K562 (cell line): ENCODE measurements at regions not wholly inside any gene's neighbourhood (a gene's known extent, or its start where the extent isn't known, plus 50 kb on each side); places are given as distances from the start of the nearest gene placed in this dataset.
"Not testable (repeated sequence)": the region's sequence is repeated elsewhere in the genome, so short reads cannot be mapped to it uniquely, and the experiment has no call there.

Experiments
- ATAC-seq: fragments of 200-7000 bp; cut with Tn5 transposase; 3 replicates; pipeline ENCODE4 v1.9.1; 2020; ENCODE audit warnings: moderate library complexity
- BruUV-seq: library from RNA; stranded (reverse); fragments of 400-500 nt; replicated peaks from 2 replicates; lab custom pipeline; 2021; lab: Mats Ljungman, UMichigan
- CTCF ChIA-PET: fragments of 300-600 bp; formaldehyde crosslinking; extraction: SDS; loops from one replicate; lab custom pipeline; 2021; ENCODE audit warnings: low intra/inter-chr PET ratio; lab: Yijun Ruan, JAX
- POLR2A ChIA-PET: fragments of 300-600, 350-650 bp; sonication (Branson Sonifier 250); formaldehyde crosslinking; extraction: SDS; loops from one replicate; lab custom pipeline; 2021; ENCODE audit warnings: antibody characterized with exemption, inconsistent platforms; lab: Yijun Ruan, JAX
- DNase-seq, 4 experiments: peaks; one replicate each; pipeline versions ENCODE4 v3.0.0 to v3.0.0-alpha.2; 2011 to 2018; ENCODE audit warnings: low spot score in 3 of 4, mixed read lengths in 3 of 4; ENCODE audit errors: extremely low read depth in 1 of 4
- FAIRE-seq: peaks from 2 replicates; lab custom pipeline; 2011; peaks lifted over from hg19 to GRCh38; lab: Jason Lieb, UNC
- H2AFZ ChIP-seq: 2 replicates; pipeline ENCODE4 v1.6.0; 2011; ENCODE audit warnings: low read depth, low read length, control low read depth, inconsistent platforms
- H3K27ac ChIP-seq: fragments of 200-600 bp; 3 replicates; pipeline ENCODE4 v1.8.0; 2011; ENCODE audit warnings: low read depth, mild to moderate bottlenecking, control low read depth, inconsistent platforms, low read length, moderate library complexity, mixed read lengths; ENCODE audit errors: extremely low read depth
- H3K27me3 ChIP-seq, 2 experiments: fragments of 300-600 bp in 1 of 2; 2 replicates in 1 of 2; 3 replicates in 1 of 2; pipeline versions ENCODE4 v1.6.0 to v1.8.0; 2011; ENCODE audit warnings: inconsistent platforms in 2 of 2, low read length in 2 of 2, mild to moderate bottlenecking in 1 of 2, mixed read lengths in 1 of 2, moderate library complexity in 1 of 2; ENCODE audit not compliant: control insufficient read depth in 2 of 2, insufficient read depth in 2 of 2
- H3K36me3 ChIP-seq: fragments of 300-600 bp; 3 replicates; pipeline ENCODE4 v1.8.0; 2011; ENCODE audit warnings: mild to moderate bottlenecking, low read length, inconsistent platforms; ENCODE audit not compliant: control insufficient read depth, insufficient read depth
- H3K4me1 ChIP-seq, 2 experiments: fragments of 200-600 bp in 1 of 2; replicated peaks in 1 of 2; 2 replicates in 1 of 2; 3 replicates in 1 of 2; pipeline versions ENCODE4 v1.5.1 to v1.8.0; 2011; ENCODE audit warnings: inconsistent platforms in 2 of 2, low read length in 2 of 2, mild to moderate bottlenecking in 1 of 2, mixed read lengths in 1 of 2, moderate library complexity in 1 of 2; ENCODE audit not compliant: control insufficient read depth in 2 of 2, insufficient read depth in 2 of 2
- H3K4me2 ChIP-seq: 2 replicates; pipeline ENCODE4 v1.6.1; 2011; ENCODE audit warnings: low read length, control low read depth, inconsistent platforms, mixed read lengths; ENCODE audit not compliant: insufficient read depth
- H3K4me3 ChIP-seq: fragments of 200-600 bp; sonication (generic), shearing (Covaris generic); 2 replicates; pipeline ENCODE4 v1.5.1; 2016; ENCODE audit warnings: control low read depth, inconsistent platforms
- H3K79me2 ChIP-seq: fragments of 200-600 bp; 3 replicates; pipeline ENCODE4 v1.8.0; 2011; ENCODE audit warnings: low read length, inconsistent platforms; ENCODE audit not compliant: control insufficient read depth, insufficient read depth
- H3K9ac ChIP-seq, 2 experiments: 2 replicates each; pipeline versions ENCODE4 v1.6.0 to v1.6.1; 2011; ENCODE audit warnings: low read depth in 2 of 2, low read length in 2 of 2, control low read depth in 1 of 2, inconsistent platforms in 1 of 2, mild to moderate bottlenecking in 1 of 2, mixed read lengths in 1 of 2; ENCODE audit not compliant: insufficient read depth in 1 of 2
- H3K9me1 ChIP-seq: one replicate; pipeline ENCODE4 v1.6.0; 2011; ENCODE audit warnings: inconsistent platforms, mild to moderate bottlenecking, low read length, moderate library complexity; ENCODE audit not compliant: control insufficient read depth, insufficient read depth
- H3K9me3 ChIP-seq: replicated peaks from 2 replicates; pipeline ENCODE4 v1.5.1; 2011; ENCODE audit warnings: low read depth, low read length, inconsistent platforms; ENCODE audit not compliant: control insufficient read depth, insufficient read depth
- H4K20me1 ChIP-seq: replicated peaks from 2 replicates; pipeline ENCODE4 v1.6.1; 2011; ENCODE audit warnings: low read length, inconsistent platforms, mixed read lengths; ENCODE audit not compliant: control insufficient read depth, insufficient read depth
- BRF1 ChIP-seq: IDR thresholded peaks from 3 replicates; pipeline ENCODE4 v1.6.1; 2011; ENCODE audit warnings: borderline replicate concordance, mild to moderate bottlenecking; ENCODE audit not compliant: insufficient read length; ENCODE audit errors: extremely low read depth
- ELK1 ChIP-seq: sonication (generic); formaldehyde crosslinking; IDR thresholded peaks from 2 replicates; pipeline ENCODE4 v1.8.1; 2022; ENCODE audit warnings: missing genetic modification reagents
- FOXK2 ChIP-seq, 2 experiments: fragments of 450-650 bp; IDR thresholded peaks in 1 of 2; conservative IDR thresholded peaks in 1 of 2; 2 replicates each; pipeline ENCODE4 v1.6.1; 2016; ENCODE audit warnings: low read depth in 2 of 2, mild to moderate bottlenecking in 1 of 2
- HIVEP1 ChIP-seq: fragments of 250-450 bp; sonication (Bioruptor Pico); IDR thresholded peaks from 2 replicates; pipeline ENCODE4 v1.4.0; 2020; ENCODE audit warnings: mild to moderate bottlenecking
- HNRNPLL ChIP-seq: fragments of 200-400 bp; formaldehyde crosslinking; IDR thresholded peaks from 2 replicates; pipeline ENCODE4 v1.6.1; 2017; ENCODE audit warnings: low read length, low read depth, mild to moderate bottlenecking; ENCODE audit not compliant: poor library complexity, severe bottlenecking
- MTF1 ChIP-seq: fragments of 250-450 bp; sonication (Bioruptor Pico); IDR thresholded peaks from 2 replicates; pipeline ENCODE4 v1.9.0; 2021; ENCODE audit warnings: moderate library complexity, mild to moderate bottlenecking, inconsistent platforms, borderline replicate concordance
- NFE2 ChIP-seq: IDR thresholded peaks from 2 replicates; pipeline ENCODE4 v1.6.1; 2014; ENCODE audit warnings: antibody characterized with exemption, low read depth
- OTX1 ChIP-seq: fragments of 450-650 bp; formaldehyde crosslinking; IDR thresholded peaks from 2 replicates; pipeline ENCODE4 v1.4.0; 2022; ENCODE audit warnings: mild to moderate bottlenecking
- ZNF140 ChIP-seq: fragments of 250-450 bp; sonication (Bioruptor Pico); IDR thresholded peaks from 2 replicates; pipeline ENCODE4 v1.8.0; 2021; ENCODE audit warnings: moderate library complexity, mild to moderate bottlenecking, inconsistent platforms
- WGBS: fragments of 100-300 bp; shearing (Covaris generic); methylation state at CpG from one replicate; pipeline ENCODE4 v1.1.6; 2016; ENCODE audit warnings: low coverage, mixed read lengths; ENCODE audit not compliant: insufficient coverage; ENCODE audit errors: missing lambda C conversion rate; 5-methylcytosine and 5-hydroxymethylcytosine counted together
- in situ Hi-C: fragments of 300-500 bp; cut with MboI; formaldehyde crosslinking; loops from 4 replicates; pipeline ENCODE4 v1.15.0; 2018; ENCODE audit warnings: inconsistent platforms, mixed read lengths
- intact Hi-C: fragments of 100-400 bp; cut with micrococcal nuclease; formaldehyde crosslinking; loops from 2 replicates; pipeline ENCODE4 v1.14.2; 2022

- POLR2A ChIA-PET = interaction anchor here (0.7 kb wide), 1 partner anchor 18 kb away, joined by 3 read pairs; no protein-coding TSS in a partner anchor
- CTCF ChIA-PET, H2AFZ ChIP-seq, ATAC-seq, FAIRE-seq, H3K79me2 ChIP-seq, DNase-seq, H3K4me1 ChIP-seq, H3K27ac ChIP-seq, in situ Hi-C loops, H3K4me2 ChIP-seq, H3K27me3 ChIP-seq, H3K36me3 ChIP-seq, H4K20me1 ChIP-seq, H3K9me1 ChIP-seq, BruUV-seq, H3K9me3 ChIP-seq, H3K9ac ChIP-seq, H3K4me3 ChIP-seq, intact Hi-C loops: not testable (repeated sequence)
- 0% methylated on average over 1 of the region's 2 CpGs for WGBS
Observed at GRCh38 chr4:77279114-77279513, 122.1 kb downstream of the CCNG2 start.

GRCh38 chr4:77282305-77282704 lies 125.3 kb downstream of the CCNG2 start:
- TF ChIP-seq BRF1 (no peak), ZNF140 (no peak), NFE2 (no peak), ELK1 (no peak), HIVEP1 (CRISPR knock-in tag) (no peak), MTF1 (CRISPR knock-in tag) (no peak), HNRNPLL (no peak), FOXK2 (conservative IDR thresholded peaks at IDR 0.05 in 1 of 2, IDR thresholded peaks at IDR 0.05 in 1 of 2; ENCODE audit: low read depth in 2 of 2) (no peak), OTX1 (CRISPR knock-in tag) (no peak)
- ChIA-PET POLR2A (interaction anchor here (1.0 kb wide), 1 partner anchor 11 kb away, joined by 3 read pairs; no protein-coding TSS in a partner anchor), CTCF (no interaction called here)
- H3K27me3 ChIP-seq = no peaks in the 10 kb centered on the region
- no peak for FAIRE-seq
- no peak overlapping the region for H2AFZ ChIP-seq
- H3K9me1 ChIP-seq = no peaks in the 10 kb centered on the region
- no peaks in the 10 kb centered on the region for H3K4me1 ChIP-seq
- H3K9me3 ChIP-seq = no peaks in the 10 kb centered on the region
- H3K79me2 ChIP-seq = no peaks in the 10 kb centered on the region
- H3K36me3 ChIP-seq = no peaks in the 10 kb centered on the region
- no peaks in the 10 kb centered on the region for H4K20me1 ChIP-seq
- H3K27ac ChIP-seq = no peak overlapping the region
- 0% methylated on average over 3 of the region's 3 CpGs for WGBS
- no peak overlapping the region for H3K9ac ChIP-seq
- ATAC-seq = no peak
- H3K4me3 ChIP-seq = no peak overlapping the region
- no peak overlapping the region for H3K4me2 ChIP-seq
- BruUV-seq = no TSS peak
- DNase-seq = no peak
- intact Hi-C loops (no loop called here), in situ Hi-C loops (no loop called here)
